HCT116 (cell line): ENCODE measurements at regions not wholly inside any gene's neighbourhood (a gene's known extent, or its start where the extent isn't known, plus 50 kb on each side); places are given as distances from the start of the nearest gene placed in this dataset.

Source experiments
- ATAC-seq: fragments of 200-7000 bp; cut with Tn5 transposase; 2 replicates; pipeline ENCODE4 v1.9.1; 2020; ENCODE audit warnings: mild to moderate bottlenecking, moderate library complexity
- BruUV-seq: library from RNA; stranded (reverse); fragments of 400-500 nt; replicated peaks from 2 replicates; lab custom pipeline; 2021; lab: Mats Ljungman, UMichigan
- CTCF ChIA-PET: fragments of 300-600 bp; sonication (Branson Sonifier 250); formaldehyde crosslinking; loops from one replicate; lab custom pipeline; 2021; ENCODE audit warnings: antibody characterized with exemption; lab: Charles Lee
- POLR2A ChIA-PET: fragments of 300-600, 350-600 bp; sonication (Branson Sonifier 250); formaldehyde crosslinking; loops from one replicate; lab custom pipeline; 2021; ENCODE audit warnings: antibody characterized with exemption; lab: Charles Lee
- RAD21 ChIA-PET, 2 experiments: fragments of 300-600 bp; sonication (Branson Sonifier 250); formaldehyde crosslinking; loops; one replicate each; lab custom pipeline; 2023; ENCODE audit warnings: low total read pairs in 2 of 2; ENCODE audit not compliant: uncharacterized antibody in 2 of 2, unreplicated experiment in 2 of 2, low non-redundant PET in 1 of 2; lab: Charles Lee
- DNase-seq: peaks from one replicate; pipeline ENCODE4 v3.0.0-alpha.2; 2010; ENCODE audit warnings: low read depth, low spot score
- H2AFZ ChIP-seq: fragments of 200-600 bp; shearing (Covaris generic), sonication (generic); 2 replicates; pipeline ENCODE4 v1.6.1; 2017; ENCODE audit warnings: low read depth, mixed run types, mixed read lengths, antibody characterized with exemption, low read length; ENCODE audit not compliant: poor library complexity, severe bottlenecking
- H3K27ac ChIP-seq: 2 replicates; pipeline ENCODE4 v1.5.1; 2012; ENCODE audit warnings: low read depth, low read length
- H3K27me3 ChIP-seq: fragments of 200-600 bp; sonication (generic); 2 replicates; pipeline ENCODE4 v1.6.1; 2016; ENCODE audit warnings: mixed run types, low read length, mixed read lengths; ENCODE audit not compliant: insufficient read depth
- H3K36me3 ChIP-seq, 2 experiments: fragments of 200-500 bp in 1 of 2; fragments of 200-600 bp in 1 of 2; sonication (Bioruptor generic) in 1 of 2; sonication (generic) in 1 of 2; 2 replicates each; pipeline versions ENCODE4 v1.5.1 to v1.6.1; 2014 to 2016; ENCODE audit warnings: low read length in 2 of 2, inconsistent platforms in 1 of 2, mixed read lengths in 1 of 2, mixed run types in 1 of 2; ENCODE audit not compliant: insufficient read depth in 2 of 2, control insufficient read depth in 1 of 2
- H3K4me1 ChIP-seq, 2 experiments: fragments of 200-600 bp in 1 of 2; sonication (generic) in 1 of 2; 2 replicates each; pipeline versions ENCODE4 v1.5.1 to v1.6.1; 2012 to 2017; ENCODE audit warnings: low read length in 2 of 2, inconsistent platforms in 1 of 2, mild to moderate bottlenecking in 1 of 2, mixed read lengths in 1 of 2, mixed run types in 1 of 2, moderate library complexity in 1 of 2; ENCODE audit not compliant: insufficient read depth in 2 of 2, control insufficient read depth in 1 of 2
- H3K4me2 ChIP-seq: fragments of 200-600 bp; sonication (generic); 2 replicates; pipeline ENCODE4 v1.6.1; 2017; ENCODE audit warnings: mixed run types, low read length, mixed read lengths
- H3K4me3 ChIP-seq, 2 experiments: fragments of 200-600 bp in 1 of 2; sonication (generic) in 1 of 2; replicated peaks in 1 of 2; 2 replicates each; pipeline ENCODE4 v1.5.1; 2011 to 2016; ENCODE audit warnings: low read length in 2 of 2, control low read depth in 1 of 2, low read depth in 1 of 2, mild to moderate bottlenecking in 1 of 2, mixed read lengths in 1 of 2, mixed run types in 1 of 2
- H3K79me2 ChIP-seq: fragments of 200-600 bp; sonication (generic); 2 replicates; pipeline ENCODE4 v1.6.1; 2017; ENCODE audit warnings: mild to moderate bottlenecking, mixed run types, low read length, moderate library complexity, mixed read lengths; ENCODE audit not compliant: insufficient read depth
- H3K9ac ChIP-seq: fragments of 200-600 bp; sonication (generic); 2 replicates; pipeline ENCODE4 v1.6.1; 2016; ENCODE audit warnings: low read length, mixed read lengths
- H3K9me2 ChIP-seq: fragments of 200-600 bp; sonication (generic), shearing (Covaris generic); 2 replicates; pipeline ENCODE4 v1.6.1; 2017; ENCODE audit warnings: mixed run types, mild to moderate bottlenecking, moderate library complexity; ENCODE audit not compliant: insufficient read depth
- H3K9me3 ChIP-seq, 2 experiments: fragments of 200-500 bp in 1 of 2; fragments of 200-600 bp in 1 of 2; sonication (Bioruptor generic) in 1 of 2; sonication (generic) in 1 of 2; 2 replicates each; pipeline ENCODE4 v1.6.1; 2014 to 2017; ENCODE audit warnings: low read length in 2 of 2, mixed read lengths in 2 of 2, inconsistent platforms in 1 of 2, low read depth in 1 of 2, mild to moderate bottlenecking in 1 of 2, mixed run types in 1 of 2, moderate library complexity in 1 of 2; ENCODE audit not compliant: control insufficient read depth in 1 of 2, insufficient read depth in 1 of 2
- H4K20me1 ChIP-seq: fragments of 200-600 bp; sonication (generic), shearing (Covaris generic); 2 replicates; pipeline ENCODE4 v1.6.1; 2017; ENCODE audit warnings: mixed run types, mild to moderate bottlenecking, moderate library complexity; ENCODE audit not compliant: insufficient read depth
- CBX3 ChIP-seq: IDR thresholded peaks from 2 replicates; pipeline ENCODE4 v1.6.1; 2012; ENCODE audit warnings: low read depth
- ELF1 ChIP-seq: IDR thresholded peaks from 2 replicates; pipeline ENCODE4 v1.6.1; 2012; ENCODE audit warnings: low read depth, borderline replicate concordance
- EZH2 ChIP-seq: fragments of 200-600 bp; sonication (generic); IDR thresholded peaks from 2 replicates; pipeline ENCODE4 v1.6.1; 2017; ENCODE audit warnings: antibody characterized with exemption, mixed run types
- JUND ChIP-seq: IDR thresholded peaks from 2 replicates; pipeline ENCODE4 v1.6.1; 2012
- SRF ChIP-seq: IDR thresholded peaks from 2 replicates; pipeline ENCODE4 v1.6.1; 2012; ENCODE audit warnings: low read depth
- intact Hi-C: fragments of 100-400 bp; cut with micrococcal nuclease; formaldehyde crosslinking; loops from 2 replicates; pipeline ENCODE4 v1.10.0; 2022
- TF ChIP-seq, protein P1 (sequence below), 3 experiments: fragments of 200-600 bp in 1 of 3; sonication (generic) in 1 of 3; IDR thresholded peaks in 2 of 3; conservative IDR thresholded peaks in 1 of 3; 2 replicates each; pipeline ENCODE4 v1.5.1; 2012 to 2017; ENCODE audit warnings: low read depth in 2 of 3, low read length in 2 of 3, antibody characterized with exemption in 1 of 3, borderline replicate concordance in 1 of 3, control low read depth in 1 of 3, mild to moderate bottlenecking in 1 of 3, mixed read lengths in 1 of 3, mixed run types in 1 of 3, moderate library complexity in 1 of 3; ENCODE audit not compliant: insufficient read depth in 1 of 3
- TF ChIP-seq, protein P2 (sequence below): IDR thresholded peaks from 2 replicates; pipeline ENCODE4 v1.6.1; 2011; ENCODE audit warnings: mild to moderate bottlenecking, low read length, moderate library complexity; ENCODE audit not compliant: insufficient replicate concordance; ENCODE audit errors: extremely low read depth
- TF ChIP-seq, protein P3 (sequence below): IDR thresholded peaks from 2 replicates; pipeline ENCODE4 v1.6.1; 2012
- TF ChIP-seq, protein P4 (sequence below): IDR thresholded peaks from 2 replicates; pipeline ENCODE4 v1.6.1; 2012; ENCODE audit warnings: low read depth

DNA sequence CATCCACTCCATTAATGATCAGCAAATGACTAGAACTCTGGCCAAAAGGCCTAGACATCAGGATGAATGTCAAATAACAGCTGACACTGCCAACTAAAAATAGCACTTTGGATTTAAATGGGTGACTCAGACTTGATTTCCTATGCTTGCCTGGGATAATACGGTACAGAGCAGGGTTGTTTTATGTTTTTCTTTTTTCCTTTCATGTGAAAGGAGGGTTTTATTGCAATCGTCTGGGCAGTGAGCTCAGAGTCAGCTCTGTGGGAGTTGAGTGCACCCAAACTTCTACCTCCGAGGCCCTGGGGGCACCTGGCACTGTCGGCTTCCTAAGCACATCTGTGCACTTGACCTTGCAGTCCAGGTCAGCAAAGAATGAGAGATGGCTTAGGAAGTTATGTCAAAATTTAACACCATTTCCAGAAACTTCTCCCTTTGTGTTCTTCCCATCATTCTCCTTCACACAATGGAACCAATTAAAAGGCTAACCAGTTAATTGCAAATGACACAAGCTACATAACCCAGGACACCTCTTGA lies 134.1 kb downstream of the LACC1 start (continued):
- TF ChIP-seq SRF (no peak), CBX3 (no peak)

DNA sequence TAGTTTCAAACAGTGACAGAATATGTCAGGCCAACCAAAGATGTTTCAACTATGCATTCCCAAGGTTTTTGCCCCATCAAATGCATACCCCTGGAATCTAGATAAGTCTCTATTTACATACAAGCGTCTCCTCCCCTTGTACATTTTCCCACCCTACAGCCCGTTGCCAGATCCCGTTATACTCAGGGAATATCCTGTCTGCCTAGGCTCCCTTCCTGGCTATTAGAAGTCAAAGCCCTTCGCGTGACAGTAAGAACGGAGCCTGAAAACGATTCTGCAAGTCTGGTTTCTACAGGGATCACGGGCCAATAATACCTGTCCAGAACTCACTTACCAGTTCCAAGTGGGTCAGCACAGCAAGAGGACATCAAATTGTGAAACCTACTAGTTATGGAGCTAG lies 134.8 kb downstream of the LACC1 start:
- ChIA-PET POLR2A (no interaction called here), RAD21 (no interaction called here), CTCF (no interaction called here)
- no peaks in the 10 kb centered on the region for H3K36me3 ChIP-seq
- H3K27ac ChIP-seq, result no peak overlapping the region
- TF ChIP-seq, protein P1, sequence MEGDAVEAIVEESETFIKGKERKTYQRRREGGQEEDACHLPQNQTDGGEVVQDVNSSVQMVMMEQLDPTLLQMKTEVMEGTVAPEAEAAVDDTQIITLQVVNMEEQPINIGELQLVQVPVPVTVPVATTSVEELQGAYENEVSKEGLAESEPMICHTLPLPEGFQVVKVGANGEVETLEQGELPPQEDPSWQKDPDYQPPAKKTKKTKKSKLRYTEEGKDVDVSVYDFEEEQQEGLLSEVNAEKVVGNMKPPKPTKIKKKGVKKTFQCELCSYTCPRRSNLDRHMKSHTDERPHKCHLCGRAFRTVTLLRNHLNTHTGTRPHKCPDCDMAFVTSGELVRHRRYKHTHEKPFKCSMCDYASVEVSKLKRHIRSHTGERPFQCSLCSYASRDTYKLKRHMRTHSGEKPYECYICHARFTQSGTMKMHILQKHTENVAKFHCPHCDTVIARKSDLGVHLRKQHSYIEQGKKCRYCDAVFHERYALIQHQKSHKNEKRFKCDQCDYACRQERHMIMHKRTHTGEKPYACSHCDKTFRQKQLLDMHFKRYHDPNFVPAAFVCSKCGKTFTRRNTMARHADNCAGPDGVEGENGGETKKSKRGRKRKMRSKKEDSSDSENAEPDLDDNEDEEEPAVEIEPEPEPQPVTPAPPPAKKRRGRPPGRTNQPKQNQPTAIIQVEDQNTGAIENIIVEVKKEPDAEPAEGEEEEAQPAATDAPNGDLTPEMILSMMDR (IDR thresholded peaks at IDR 0.05 in 2 of 3, conservative IDR thresholded peaks at IDR 0.05 in 1 of 3; ENCODE audit: borderline replicate concordance in 1 of 3, insufficient read depth in 1 of 3, low read depth in 2 of 3, low read length in 2 of 3), result no peak
- BruUV-seq, result no TSS peak
- peaks cover 0 to 4% of the 10 kb centered on the region in 2 experiments; a peak in 1 of 4 replicates for H3K4me1 ChIP-seq
- no peaks in the 10 kb centered on the region for H3K9me3 ChIP-seq
- ATAC-seq (no peak), DNase-seq (no peak)
- no peaks in the 10 kb centered on the region for H3K79me2 ChIP-seq
- no peak overlapping the region for H3K4me3 ChIP-seq
- no peak overlapping the region for H3K4me2 ChIP-seq
- H3K9ac ChIP-seq, result no peak overlapping the region
- H3K9me2 ChIP-seq, result no peaks in the 10 kb centered on the region
- H4K20me1 ChIP-seq, result no peaks in the 10 kb centered on the region
- intact Hi-C loops, result no loop called here
- H3K27me3 ChIP-seq, result no peaks in the 10 kb centered on the region
- H2AFZ ChIP-seq, result no peak overlapping the region

DNA sequence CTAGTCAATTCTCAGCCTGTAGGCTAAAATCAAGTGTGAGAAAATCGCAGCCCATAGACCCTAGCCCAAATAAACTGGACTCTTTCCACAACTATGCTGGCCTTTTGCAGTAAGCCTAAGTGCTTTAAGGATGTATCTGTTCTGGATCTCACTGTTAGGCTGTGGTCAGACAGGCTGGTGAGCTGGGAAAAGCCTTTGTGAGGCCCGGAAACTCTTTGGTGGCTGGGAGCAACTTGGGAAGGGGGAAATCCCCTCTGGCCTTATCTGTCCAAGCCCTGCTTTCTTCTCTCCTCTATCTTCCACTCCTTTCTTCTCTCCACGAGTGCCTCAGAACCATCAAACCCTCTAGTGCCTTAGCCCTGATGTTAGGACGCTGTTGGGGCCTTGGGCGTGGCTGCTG lies 135.4 kb downstream of the LACC1 start:
- BruUV-seq, result no TSS peak
- H3K9ac ChIP-seq, result no peak overlapping the region
- ATAC-seq, result no peak
- no peaks in the 10 kb centered on the region for H3K9me2 ChIP-seq
- ChIA-PET CTCF (no interaction called here), RAD21 (no interaction called here), POLR2A (no interaction called here)
- H4K20me1 ChIP-seq, result no peaks in the 10 kb centered on the region
- no peak overlapping the region for H3K4me2 ChIP-seq
- no peak overlapping the region for H3K4me3 ChIP-seq
- no peak overlapping the region for H2AFZ ChIP-seq
- no peaks in the 10 kb centered on the region for H3K27me3 ChIP-seq
- intact Hi-C loops, result no loop called here
- H3K27ac ChIP-seq, result no peak overlapping the region
- H3K36me3 ChIP-seq, result no peaks in the 10 kb centered on the region
- no peaks in the 10 kb centered on the region for H3K79me2 ChIP-seq
- no peak for DNase-seq
- no peaks in the 10 kb centered on the region for H3K9me3 ChIP-seq
- H3K4me1 ChIP-seq, result peaks cover 0 to 4% of the 10 kb centered on the region in 2 experiments; a peak in 1 of 4 replicates
- TF ChIP-seq, protein P2, sequence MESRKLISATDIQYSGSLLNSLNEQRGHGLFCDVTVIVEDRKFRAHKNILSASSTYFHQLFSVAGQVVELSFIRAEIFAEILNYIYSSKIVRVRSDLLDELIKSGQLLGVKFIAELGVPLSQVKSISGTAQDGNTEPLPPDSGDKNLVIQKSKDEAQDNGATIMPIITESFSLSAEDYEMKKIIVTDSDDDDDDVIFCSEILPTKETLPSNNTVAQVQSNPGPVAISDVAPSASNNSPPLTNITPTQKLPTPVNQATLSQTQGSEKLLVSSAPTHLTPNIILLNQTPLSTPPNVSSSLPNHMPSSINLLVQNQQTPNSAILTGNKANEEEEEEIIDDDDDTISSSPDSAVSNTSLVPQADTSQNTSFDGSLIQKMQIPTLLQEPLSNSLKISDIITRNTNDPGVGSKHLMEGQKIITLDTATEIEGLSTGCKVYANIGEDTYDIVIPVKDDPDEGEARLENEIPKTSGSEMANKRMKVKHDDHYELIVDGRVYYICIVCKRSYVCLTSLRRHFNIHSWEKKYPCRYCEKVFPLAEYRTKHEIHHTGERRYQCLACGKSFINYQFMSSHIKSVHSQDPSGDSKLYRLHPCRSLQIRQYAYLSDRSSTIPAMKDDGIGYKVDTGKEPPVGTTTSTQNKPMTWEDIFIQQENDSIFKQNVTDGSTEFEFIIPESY, result no peak
- TF ChIP-seq, protein P3, sequence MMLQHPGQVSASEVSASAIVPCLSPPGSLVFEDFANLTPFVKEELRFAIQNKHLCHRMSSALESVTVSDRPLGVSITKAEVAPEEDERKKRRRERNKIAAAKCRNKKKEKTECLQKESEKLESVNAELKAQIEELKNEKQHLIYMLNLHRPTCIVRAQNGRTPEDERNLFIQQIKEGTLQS, result no peak
- TF ChIP-seq JUND (no peak), SRF (no peak), CBX3 (no peak), EZH2 (no peak), ELF1 (no peak)
- TF ChIP-seq, protein P4, sequence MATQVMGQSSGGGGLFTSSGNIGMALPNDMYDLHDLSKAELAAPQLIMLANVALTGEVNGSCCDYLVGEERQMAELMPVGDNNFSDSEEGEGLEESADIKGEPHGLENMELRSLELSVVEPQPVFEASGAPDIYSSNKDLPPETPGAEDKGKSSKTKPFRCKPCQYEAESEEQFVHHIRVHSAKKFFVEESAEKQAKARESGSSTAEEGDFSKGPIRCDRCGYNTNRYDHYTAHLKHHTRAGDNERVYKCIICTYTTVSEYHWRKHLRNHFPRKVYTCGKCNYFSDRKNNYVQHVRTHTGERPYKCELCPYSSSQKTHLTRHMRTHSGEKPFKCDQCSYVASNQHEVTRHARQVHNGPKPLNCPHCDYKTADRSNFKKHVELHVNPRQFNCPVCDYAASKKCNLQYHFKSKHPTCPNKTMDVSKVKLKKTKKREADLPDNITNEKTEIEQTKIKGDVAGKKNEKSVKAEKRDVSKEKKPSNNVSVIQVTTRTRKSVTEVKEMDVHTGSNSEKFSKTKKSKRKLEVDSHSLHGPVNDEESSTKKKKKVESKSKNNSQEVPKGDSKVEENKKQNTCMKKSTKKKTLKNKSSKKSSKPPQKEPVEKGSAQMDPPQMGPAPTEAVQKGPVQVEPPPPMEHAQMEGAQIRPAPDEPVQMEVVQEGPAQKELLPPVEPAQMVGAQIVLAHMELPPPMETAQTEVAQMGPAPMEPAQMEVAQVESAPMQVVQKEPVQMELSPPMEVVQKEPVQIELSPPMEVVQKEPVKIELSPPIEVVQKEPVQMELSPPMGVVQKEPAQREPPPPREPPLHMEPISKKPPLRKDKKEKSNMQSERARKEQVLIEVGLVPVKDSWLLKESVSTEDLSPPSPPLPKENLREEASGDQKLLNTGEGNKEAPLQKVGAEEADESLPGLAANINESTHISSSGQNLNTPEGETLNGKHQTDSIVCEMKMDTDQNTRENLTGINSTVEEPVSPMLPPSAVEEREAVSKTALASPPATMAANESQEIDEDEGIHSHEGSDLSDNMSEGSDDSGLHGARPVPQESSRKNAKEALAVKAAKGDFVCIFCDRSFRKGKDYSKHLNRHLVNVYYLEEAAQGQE, result no peak
